Stomach smooth muscle (tissue), 2 donors: ENCODE measurements at regions not wholly inside any gene's neighbourhood (a gene's known extent, or its start where the extent isn't known, plus 50 kb on each side); places are given as distances from the start of the nearest gene placed in this dataset.

Experiments used
- H3K27ac ChIP-seq: one replicate; pipeline ENCODE4 v1.7.0; 2013; ENCODE audit warnings: mild to moderate bottlenecking, low read length, inconsistent platforms
- H3K27me3 ChIP-seq, 2 donors: one replicate each; pipeline ENCODE4 v1.7.0; 2013; ENCODE audit warnings: low read length in 2 of 2; ENCODE audit not compliant: insufficient read depth in 2 of 2, control insufficient read depth in 1 of 2
- H3K36me3 ChIP-seq, 2 donors: one replicate each; pipeline ENCODE4 v1.7.0; 2013; ENCODE audit warnings: low read length in 2 of 2; ENCODE audit not compliant: control insufficient read depth in 2 of 2, insufficient read depth in 2 of 2
- H3K4me1 ChIP-seq: one replicate; pipeline ENCODE4 v1.7.0; 2013; ENCODE audit warnings: low read length; ENCODE audit not compliant: control insufficient read depth, insufficient read depth
- H3K4me3 ChIP-seq, 2 donors: one replicate each; pipeline ENCODE4 v1.7.0; 2013; ENCODE audit warnings: low read length in 2 of 2
- H3K9ac ChIP-seq, 2 donors: one replicate each; pipeline ENCODE4 v1.7.0; 2013; ENCODE audit warnings: low read length in 2 of 2, mild to moderate bottlenecking in 1 of 2
- H3K9me3 ChIP-seq, 2 donors: one replicate each; pipeline ENCODE4 v1.7.0; 2013; ENCODE audit warnings: low read length in 2 of 2; ENCODE audit not compliant: control insufficient read depth in 2 of 2
- donor health status: healthy.
- donor health status: Pancreatic carcinoma.

DNA sequence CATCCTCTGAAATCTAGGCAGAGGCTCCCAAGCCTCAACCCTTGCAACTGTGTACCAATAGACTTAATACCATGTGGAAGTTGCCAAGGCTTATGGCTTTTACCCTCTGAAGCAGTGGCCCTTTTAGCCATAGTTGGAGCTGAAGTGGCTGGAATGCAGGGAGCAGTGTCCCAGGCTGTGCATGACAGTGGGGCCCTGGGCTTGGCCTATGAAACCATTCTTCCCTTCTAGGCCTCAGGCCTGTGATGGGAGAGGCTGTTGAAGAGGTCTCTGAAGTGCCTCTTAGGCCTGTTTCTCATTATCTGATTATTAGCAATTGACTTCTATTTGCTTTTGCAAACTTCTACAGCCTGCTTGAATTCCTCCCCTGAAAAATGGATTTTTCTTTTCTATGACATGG is 612.7 kb upstream of the ZWINT start:
- H3K27me3 ChIP-seq, result no peaks in the 10 kb centered on the region

DNA sequence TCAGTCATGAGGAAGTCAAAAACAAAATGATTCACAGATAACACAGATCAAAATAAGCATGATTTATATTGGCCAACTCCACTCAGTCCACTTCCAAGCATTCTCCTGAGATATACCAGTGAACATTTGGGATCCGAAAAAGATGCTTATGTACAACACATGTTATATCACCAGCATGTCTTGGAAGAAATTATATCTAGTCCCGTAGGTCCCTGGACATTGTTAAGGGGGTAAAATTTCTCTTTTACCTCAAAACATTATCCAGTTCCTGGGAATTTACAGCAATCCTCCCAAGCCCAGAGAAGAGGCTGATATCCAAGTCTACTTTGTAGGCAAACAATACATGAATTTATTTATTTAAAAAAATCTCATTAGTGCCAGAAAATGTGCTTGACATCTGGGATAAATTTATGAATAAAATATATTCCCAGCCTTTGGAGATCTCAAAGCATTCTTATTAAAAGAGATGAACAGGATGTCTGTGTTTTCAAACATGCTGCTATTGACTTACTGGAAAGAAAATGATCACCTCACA is 582.2 kb upstream of the ZWINT start:
- no peaks in the 10 kb centered on the region for H3K36me3 ChIP-seq
- no peak overlapping the region for H3K9ac ChIP-seq
- H3K27ac ChIP-seq, result no peak overlapping the region
- no peak overlapping the region for H3K4me3 ChIP-seq
- H3K9me3 ChIP-seq, result peaks cover 0 to 7% of the 10 kb centered on the region in 2 donors
- no peaks in the 10 kb centered on the region for H3K4me1 ChIP-seq
- no peaks in the 10 kb centered on the region for H3K27me3 ChIP-seq

More for the DNA sequence above, 612.7 kb upstream of the ZWINT start:
- no peak overlapping the region for H3K4me3 ChIP-seq
- H3K4me1 ChIP-seq, result no peaks in the 10 kb centered on the region
- H3K9me3 ChIP-seq, result no peaks in the 10 kb centered on the region
- no peaks in the 10 kb centered on the region for H3K36me3 ChIP-seq
- no peak overlapping the region for H3K27ac ChIP-seq
- H3K9ac ChIP-seq, result no peak overlapping the region

DNA sequence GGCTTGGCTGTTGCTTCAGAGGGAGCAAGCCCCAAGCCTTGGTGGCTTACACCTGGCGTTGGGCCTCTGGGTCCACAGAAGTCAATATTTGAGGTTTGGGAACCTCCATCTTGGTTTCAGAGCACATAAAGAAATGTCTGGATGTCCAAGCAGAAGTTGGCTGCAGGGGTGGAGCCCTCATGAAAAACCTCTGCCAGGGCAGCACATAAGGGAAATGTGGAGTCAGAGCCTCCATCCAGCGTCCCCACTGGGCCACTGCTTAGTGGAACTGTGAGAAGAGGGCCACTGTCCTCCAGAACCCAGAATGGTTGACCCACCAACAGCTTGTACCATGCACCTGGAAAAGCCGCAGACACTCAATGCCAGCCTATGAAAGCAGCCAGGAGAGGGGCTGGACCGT is 573.5 kb upstream of the ZWINT start:
- no peaks in the 10 kb centered on the region for H3K9me3 ChIP-seq
- H3K9ac ChIP-seq, result no peak overlapping the region
- H3K36me3 ChIP-seq, result no peaks in the 10 kb centered on the region
- no peaks in the 10 kb centered on the region for H3K27me3 ChIP-seq
- H3K4me3 ChIP-seq, result no peak overlapping the region
- no peaks in the 10 kb centered on the region for H3K4me1 ChIP-seq
- H3K27ac ChIP-seq, result no peak overlapping the region

DNA sequence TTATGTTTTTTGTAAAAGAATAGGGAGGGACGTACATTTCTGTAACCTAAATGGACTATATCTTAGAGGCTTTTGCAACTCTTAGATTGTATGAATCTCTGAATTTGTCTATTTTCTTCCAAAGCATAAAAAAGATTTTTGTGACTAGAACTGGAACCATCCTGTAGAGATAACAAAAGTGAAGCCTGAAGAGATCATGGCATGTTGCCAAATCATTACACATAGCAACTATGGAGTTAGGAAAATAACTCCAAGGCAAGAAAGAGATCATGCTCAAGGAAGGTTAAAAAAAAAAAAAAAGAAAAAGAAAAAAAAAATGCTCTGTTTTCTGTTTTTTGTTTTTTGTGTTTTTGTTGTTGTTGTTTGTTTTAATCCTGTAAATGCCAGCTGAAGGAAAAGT is 567.7 kb upstream of the ZWINT start:
- Histone ChIP-seq H3K27me3 (no peaks in the 10 kb centered on the region), H3K9ac (no peak overlapping the region), H3K27ac (no peak overlapping the region), H3K36me3 (no peaks in the 10 kb centered on the region), H3K9me3 (no peaks in the 10 kb centered on the region), H3K4me3 (no peak overlapping the region), H3K4me1 (no peaks in the 10 kb centered on the region)

DNA sequence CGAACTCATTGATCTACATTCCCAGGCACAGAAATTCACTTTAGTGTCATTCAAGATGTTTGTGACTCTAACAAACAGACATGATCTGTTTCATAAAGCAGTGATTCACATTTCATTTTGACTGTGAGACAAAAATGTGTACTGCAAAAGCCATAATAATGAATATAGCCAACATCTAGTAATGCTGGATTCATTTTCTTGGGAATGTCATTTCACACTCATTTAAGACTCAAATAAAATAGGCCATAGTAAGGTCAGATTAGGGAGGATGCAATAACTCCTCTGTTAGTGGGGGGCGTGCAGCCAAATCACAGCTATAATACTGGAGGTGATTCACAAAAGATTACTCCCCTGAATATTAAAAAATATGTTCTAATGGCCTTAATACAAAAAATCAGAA is 566.6 kb upstream of the ZWINT start:
- no peak overlapping the region for H3K27ac ChIP-seq

DNA sequence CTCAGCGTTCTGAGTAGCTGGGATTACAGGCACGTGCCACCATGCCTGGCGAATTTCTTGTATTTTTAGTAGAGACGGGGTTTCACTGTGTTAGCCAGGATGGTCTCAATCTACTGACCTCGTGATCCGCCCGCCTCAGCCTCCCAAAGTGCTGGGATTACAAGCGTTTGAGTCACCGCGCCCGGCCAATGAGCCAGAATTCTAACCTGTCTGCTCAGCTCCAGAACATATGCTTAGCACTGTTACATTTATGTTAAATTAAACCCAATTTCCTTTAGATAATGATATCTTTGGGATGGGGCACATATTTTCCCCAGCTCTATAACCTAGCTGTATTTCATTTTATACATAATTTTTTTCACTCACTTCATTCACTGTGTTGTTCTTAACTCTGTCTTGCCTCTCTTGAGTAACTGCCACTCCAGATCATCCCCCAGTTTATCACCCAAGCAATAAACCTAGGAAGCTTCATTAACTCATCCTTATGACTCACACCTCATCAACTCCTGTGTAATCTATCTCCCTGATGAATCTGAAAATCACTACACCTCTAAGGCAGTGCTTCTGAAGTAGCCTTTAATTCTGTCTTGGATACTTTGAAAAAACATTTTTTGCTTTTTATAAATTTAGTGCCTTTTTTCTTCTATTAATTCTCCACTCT is 559.7 kb upstream of the ZWINT start:
- no peaks in the 10 kb centered on the region for H3K27me3 ChIP-seq
- H3K36me3 ChIP-seq, result no peaks in the 10 kb centered on the region
- no peak overlapping the region for H3K4me3 ChIP-seq

More for the DNA sequence above, 566.6 kb upstream of the ZWINT start:
- Histone ChIP-seq H3K4me1 (no peaks in the 10 kb centered on the region), H3K9me3 (no peaks in the 10 kb centered on the region), H3K36me3 (no peaks in the 10 kb centered on the region), H3K27me3 (no peaks in the 10 kb centered on the region), H3K4me3 (no peak overlapping the region), H3K9ac (no peak overlapping the region)

DNA sequence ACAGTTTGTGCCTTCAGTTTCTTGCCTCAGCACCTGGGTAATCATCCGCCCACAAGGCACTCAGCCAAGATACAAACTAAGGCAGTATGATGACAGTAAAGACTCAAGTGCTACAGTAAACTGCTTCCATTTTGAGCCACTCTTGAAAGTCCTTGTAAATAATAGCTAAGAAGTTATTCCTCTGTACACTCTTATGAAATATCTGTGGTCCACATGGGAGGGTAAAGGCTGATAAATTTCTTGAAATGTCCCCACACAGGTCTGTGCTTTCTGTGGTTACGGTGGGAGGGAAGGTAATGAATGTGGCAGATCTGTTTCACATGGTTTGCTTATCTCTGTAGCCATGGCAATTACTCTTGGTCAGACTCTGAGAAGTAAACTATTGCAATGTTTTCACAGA is 551.0 kb upstream of the ZWINT start:
- no peaks in the 10 kb centered on the region for H3K36me3 ChIP-seq
- no peak overlapping the region for H3K9ac ChIP-seq
- H3K4me1 ChIP-seq, result no peaks in the 10 kb centered on the region
- no peaks in the 10 kb centered on the region for H3K9me3 ChIP-seq
- no peak overlapping the region for H3K4me3 ChIP-seq
- no peak overlapping the region for H3K27ac ChIP-seq
- H3K27me3 ChIP-seq, result no peaks in the 10 kb centered on the region

More for the DNA sequence above, 559.7 kb upstream of the ZWINT start:
- no peaks in the 10 kb centered on the region for H3K4me1 ChIP-seq
- H3K9ac ChIP-seq, result no peak overlapping the region
- no peaks in the 10 kb centered on the region for H3K9me3 ChIP-seq
- H3K27ac ChIP-seq, result no peak overlapping the region

DNA sequence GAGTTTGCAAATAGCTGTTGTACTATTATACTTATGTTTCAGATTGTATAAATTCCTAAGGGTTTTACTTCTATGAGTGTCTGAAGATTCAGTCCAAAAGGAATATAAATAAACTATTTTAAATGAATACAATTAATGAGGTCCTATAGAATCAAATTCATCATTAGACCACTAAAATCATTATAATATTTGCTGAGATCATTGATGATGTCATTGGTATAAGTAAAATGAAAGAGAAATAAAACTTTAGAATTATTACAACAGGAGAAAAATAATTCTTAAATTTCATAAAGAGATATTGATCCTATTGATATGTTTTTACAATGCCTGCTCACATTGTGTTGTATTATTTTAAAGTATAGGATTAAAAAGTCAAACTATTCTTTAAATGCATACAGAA is 544.0 kb upstream of the ZWINT start:
- H3K9me3 ChIP-seq, result no peaks in the 10 kb centered on the region
- H3K36me3 ChIP-seq, result no peaks in the 10 kb centered on the region
- no peak overlapping the region for H3K4me3 ChIP-seq
- H3K27me3 ChIP-seq, result no peaks in the 10 kb centered on the region
- H3K9ac ChIP-seq, result no peak overlapping the region
- H3K27ac ChIP-seq, result no peak overlapping the region
- H3K4me1 ChIP-seq, result no peaks in the 10 kb centered on the region

DNA sequence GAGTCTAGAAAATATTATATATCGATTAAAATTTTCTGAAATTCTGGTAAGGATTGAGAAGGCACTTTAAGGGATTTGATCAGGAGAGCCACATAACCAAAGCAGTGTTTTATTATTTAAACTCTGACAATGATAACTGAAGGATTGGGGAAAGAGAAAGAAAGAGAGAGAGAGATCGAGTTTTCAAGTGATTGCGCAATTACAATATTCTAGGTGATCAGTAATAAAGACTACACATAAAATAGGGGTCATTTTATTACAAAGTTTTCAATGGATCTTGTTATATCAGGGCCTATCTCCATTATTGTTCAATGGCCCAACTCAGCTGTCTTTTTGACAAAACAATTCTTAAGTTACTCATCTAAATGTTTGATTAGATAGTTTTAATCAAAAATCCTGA is 541.5 kb upstream of the ZWINT start:
- H3K36me3 ChIP-seq, result no peaks in the 10 kb centered on the region
- no peak overlapping the region for H3K4me3 ChIP-seq
- H3K27ac ChIP-seq, result no peak overlapping the region

DNA sequence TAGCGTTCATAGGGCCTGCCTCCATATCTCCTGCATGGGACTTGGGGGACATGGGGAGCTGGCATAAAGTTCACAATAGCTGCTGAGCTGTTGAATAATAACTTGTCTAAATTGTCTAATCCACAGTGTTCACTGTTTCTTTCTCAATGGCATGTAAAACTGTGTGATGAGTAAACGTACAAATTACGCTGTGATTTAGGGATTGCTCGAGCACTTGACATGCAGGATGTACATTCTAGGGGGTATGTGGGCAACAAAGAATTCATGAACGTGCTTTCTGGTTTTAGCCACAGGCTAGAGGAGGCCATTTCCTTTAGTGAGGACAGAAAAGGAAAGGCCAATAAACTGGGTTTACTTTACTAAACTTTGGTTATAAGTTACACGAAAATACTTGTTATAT is 534.2 kb upstream of the ZWINT start:
- Histone ChIP-seq H3K9ac (no peak overlapping the region), H3K36me3 (no peaks in the 10 kb centered on the region), H3K4me3 (no peak overlapping the region), H3K27ac (no peak overlapping the region), H3K4me1 (no peaks in the 10 kb centered on the region), H3K27me3 (no peaks in the 10 kb centered on the region), H3K9me3 (no peaks in the 10 kb centered on the region)

More for the DNA sequence above, 541.5 kb upstream of the ZWINT start:
- Histone ChIP-seq H3K9ac (no peak overlapping the region), H3K27me3 (no peaks in the 10 kb centered on the region), H3K4me1 (no peaks in the 10 kb centered on the region), H3K9me3 (no peaks in the 10 kb centered on the region)

DNA sequence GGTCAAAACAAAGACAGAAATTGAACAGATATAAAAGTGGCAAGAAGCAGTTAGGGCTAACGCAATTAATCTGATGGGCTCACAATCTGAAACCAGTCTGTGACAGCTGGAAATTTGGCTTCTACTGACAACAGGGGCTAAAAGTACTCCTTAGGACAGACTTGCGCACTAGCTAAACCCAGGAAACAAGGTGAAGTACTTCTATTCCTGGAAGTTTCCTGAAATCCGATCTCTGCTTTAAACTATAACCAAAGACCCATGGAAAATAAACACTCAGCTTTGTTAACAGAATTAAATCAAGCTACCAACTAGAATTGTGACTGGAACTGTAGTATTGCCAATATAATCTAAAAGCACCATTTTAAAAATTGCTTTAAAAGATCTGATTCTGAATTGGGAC is 520.2 kb upstream of the ZWINT start:
- Histone ChIP-seq H3K9ac (no peak overlapping the region), H3K4me3 (no peak overlapping the region), H3K9me3 (no peaks in the 10 kb centered on the region), H3K27ac (no peak overlapping the region), H3K36me3 (no peaks in the 10 kb centered on the region), H3K27me3 (no peaks in the 10 kb centered on the region), H3K4me1 (no peaks in the 10 kb centered on the region)
